HG02798 (cell line): ENCODE measurements at regions not wholly inside any gene's neighbourhood (a gene's known extent, or its start where the extent isn't known, plus 50 kb on each side); places are given as distances from the start of the nearest gene placed in this dataset.
"Not testable (repeated sequence)": the region's sequence is repeated elsewhere in the genome, so short reads cannot be mapped to it uniquely, and the experiment has no call there.

ENCODE experiments used
- ATAC-seq: cut with Tn5 transposase; IDR thresholded peaks from one replicate; pipeline ENCODE4 v1.9.1; 2021; ENCODE audit warnings: mild to moderate bottlenecking; ENCODE audit not compliant: unreplicated experiment, poor library complexity

DNA sequence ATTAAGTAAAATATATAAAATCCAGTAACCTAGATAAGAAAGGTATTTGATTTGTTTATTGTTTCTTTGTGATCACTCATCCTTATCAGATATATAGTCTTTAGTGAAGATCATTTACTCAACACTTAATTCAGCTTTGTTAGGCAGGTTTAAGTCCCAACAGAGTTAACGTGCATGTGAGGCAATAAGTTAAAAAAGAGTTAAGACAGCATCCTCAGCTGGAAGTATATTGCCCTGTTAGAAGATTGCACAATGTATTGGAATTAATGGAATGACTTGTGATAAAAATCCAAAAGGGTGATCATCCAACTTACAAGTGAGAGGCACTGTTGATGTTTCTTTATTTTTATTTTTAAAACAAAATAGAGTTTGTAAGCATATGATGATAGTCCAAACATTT, 1162.1 kb downstream of the RAPGEF2 start:
- no peak for ATAC-seq

GRCh38 chr4:160265836-160266235, 1163.0 kb downstream of the RAPGEF2 start:
- ATAC-seq = no peak

GRCh38 chr4:160276785-160277325, 1174.0 kb downstream of the RAPGEF2 start:
- no peak for ATAC-seq

DNA sequence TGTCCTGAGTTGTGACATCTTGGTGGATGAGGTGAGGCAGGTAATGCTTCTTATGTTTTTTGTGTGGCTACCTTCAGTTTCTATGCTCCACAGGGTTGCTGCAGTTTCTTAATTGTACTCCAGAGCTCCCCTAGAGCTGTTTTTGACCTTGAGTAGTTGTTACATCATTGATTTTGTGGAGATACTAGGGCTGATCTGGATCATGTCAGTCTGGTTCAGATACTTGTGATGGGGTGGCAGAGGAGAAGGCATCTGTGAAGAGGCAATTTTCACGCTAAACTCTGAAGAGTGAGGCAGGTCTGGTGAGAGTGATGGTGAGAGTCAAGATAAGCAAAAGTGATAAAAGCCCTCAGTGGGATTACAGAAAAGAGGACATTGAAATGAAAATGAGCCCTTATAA, 1180.2 kb downstream of the RAPGEF2 start:
- no peak for ATAC-seq

DNA sequence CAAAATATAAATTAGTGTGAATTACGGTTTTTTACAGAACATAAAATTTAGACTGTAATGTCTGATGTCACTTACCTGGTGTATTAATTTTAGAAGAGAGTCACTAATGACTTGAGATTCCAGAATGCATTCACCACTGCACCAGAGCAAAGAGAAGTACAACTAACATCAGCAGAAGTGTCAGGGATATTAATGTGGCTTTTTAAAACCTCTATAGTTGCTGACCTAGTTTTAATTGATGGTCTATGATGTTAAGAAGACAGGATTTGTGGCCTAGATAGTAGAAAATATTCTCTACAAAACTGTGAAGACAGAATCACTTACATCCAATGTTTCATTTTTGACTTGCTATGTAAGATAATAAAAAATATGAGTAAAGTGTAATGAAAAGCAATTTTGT, 1181.6 kb downstream of the RAPGEF2 start:
- no peak for ATAC-seq

- no peak for ATAC-seq
Observed at GRCh38 chr4:160286051-160286450, 1183.2 kb downstream of the RAPGEF2 start.

- ATAC-seq = no peak
Observed at GRCh38 chr4:160296476-160296875, 1193.6 kb downstream of the RAPGEF2 start.

GRCh38 chr4:160299177-160299576, 1196.3 kb downstream of the RAPGEF2 start:
- ATAC-seq = no peak

- ATAC-seq = no peak
Observed at GRCh38 chr4:160299608-160300007, 1196.7 kb downstream of the RAPGEF2 start.

DNA sequence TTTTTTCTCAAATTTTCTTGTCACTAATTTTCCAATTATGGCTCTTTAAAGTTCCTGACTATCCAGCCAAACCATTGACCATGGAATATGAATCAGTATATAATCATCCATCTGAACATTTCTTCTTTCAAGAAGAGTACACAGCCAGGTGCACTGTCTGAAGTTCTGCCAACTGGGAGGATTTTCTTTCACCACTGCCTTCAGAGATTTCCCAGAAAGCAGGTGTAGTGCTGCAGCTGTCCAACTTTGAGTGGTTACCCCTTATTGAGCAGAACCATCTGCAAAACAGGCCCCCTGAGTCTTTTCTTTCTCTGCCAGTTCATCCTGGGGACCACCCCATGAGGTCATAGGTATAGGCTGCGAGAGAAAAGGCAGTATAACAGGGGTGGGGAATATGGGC, 1213.2 kb downstream of the RAPGEF2 start:
- ATAC-seq = no peak

DNA sequence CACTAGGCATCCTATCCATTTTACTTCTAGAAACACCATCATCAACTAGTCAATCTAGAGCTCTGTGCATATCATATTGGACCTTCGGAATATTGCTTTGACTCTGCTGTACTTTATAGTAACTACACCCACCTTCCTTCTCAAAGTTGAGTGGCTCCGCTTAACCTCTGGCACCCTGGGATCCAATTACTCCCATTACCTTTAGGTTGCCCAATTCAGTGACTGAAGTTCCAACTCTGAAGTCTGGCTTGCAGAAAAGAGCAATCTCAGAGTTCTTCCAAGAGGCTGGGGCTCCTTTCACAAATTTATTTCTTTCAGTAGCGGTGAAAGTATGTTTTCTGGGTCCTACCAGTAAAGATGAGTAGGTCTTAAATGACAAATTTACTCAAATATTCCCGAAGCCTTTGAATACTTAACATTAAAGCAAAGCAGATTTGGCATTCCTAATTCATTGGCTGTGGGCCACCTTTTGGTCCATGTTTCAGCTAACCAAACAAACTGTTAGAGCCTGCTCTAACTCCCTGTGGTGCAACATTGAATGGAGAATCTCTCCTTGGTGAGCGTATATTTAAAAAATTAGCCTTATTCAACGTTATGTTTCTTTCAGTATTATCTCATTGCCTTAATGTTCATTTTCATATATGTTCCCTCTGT, 1215.8 kb downstream of the RAPGEF2 start:
- no peak for ATAC-seq

GRCh38 chr4:160319221-160319867, 1216.5 kb downstream of the RAPGEF2 start:
- no peak for ATAC-seq

DNA sequence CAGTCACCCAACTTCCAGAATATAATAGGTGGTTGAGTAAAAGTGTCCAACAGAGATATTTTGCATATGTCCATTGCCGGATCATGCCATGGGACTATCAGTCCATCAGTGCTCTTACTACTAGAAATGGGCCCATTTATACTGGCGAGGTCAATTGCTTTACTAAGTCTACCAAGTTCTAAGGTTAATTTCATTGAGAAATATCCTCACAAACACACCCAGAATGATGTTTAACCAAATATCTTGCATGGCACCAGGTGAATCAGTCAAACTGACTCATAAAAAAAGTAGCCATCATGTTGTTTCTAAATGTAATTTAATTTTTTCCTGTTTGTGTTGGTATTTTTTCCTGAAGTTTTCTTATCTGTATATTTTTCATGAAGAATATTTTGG, 1217.0 kb downstream of the RAPGEF2 start:
- no peak for ATAC-seq

GRCh38 chr4:160326110-160326509, 1223.2 kb downstream of the RAPGEF2 start:
- no peak for ATAC-seq

GRCh38 chr4:160347197-160347596, 1244.3 kb downstream of the RAPGEF2 start:
- ATAC-seq = no peak

- ATAC-seq = no peak
Observed at GRCh38 chr4:160350944-160351343, 1248.1 kb downstream of the RAPGEF2 start.

DNA sequence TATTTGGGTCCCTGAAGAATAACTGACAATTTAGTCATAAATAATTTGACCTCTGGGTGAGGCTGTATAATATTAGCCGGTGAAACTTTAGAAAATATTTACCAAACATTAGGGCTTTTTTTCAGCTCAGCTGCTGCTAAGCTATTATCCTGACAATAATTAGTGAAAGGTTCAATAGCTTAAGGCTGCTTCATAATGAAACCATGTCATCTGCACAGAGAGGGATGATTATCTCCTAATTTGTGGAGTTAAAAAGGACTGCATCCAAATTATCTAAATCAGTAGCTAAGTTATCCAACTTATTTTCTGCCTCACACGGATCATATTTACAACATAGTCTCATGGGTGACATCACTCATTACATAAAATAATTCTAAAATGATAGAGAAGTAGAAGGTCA, 1249.8 kb downstream of the RAPGEF2 start:
- ATAC-seq = no peak

GRCh38 chr4:160353548-160353947, 1250.7 kb downstream of the RAPGEF2 start:
- no peak for ATAC-seq

GRCh38 chr4:160362478-160362877, 1259.6 kb downstream of the RAPGEF2 start:
- no peak for ATAC-seq

- no peak for ATAC-seq
Observed at GRCh38 chr4:160364217-160364616, 1261.3 kb downstream of the RAPGEF2 start.

DNA sequence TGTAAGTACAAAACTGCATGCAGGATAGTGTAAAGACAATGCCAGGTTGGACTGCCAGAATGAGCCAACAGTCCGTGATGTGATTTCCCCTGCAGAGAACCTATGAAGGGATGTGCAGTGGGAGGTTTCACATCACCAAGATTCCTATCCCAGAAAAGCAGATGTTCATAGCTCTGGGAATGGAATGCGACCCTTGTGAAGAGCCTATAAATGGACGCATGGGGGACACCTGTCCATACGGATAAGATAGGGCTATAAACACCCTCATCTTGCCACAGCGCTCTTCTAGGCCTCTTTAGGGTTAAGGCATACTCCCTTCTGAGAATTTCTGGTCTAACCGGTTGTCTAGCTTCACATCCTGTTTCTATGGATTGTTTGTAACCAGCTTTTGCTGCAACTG, 1261.8 kb downstream of the RAPGEF2 start:
- ATAC-seq = not testable (repeated sequence)

- ATAC-seq = not testable (repeated sequence)
Observed at GRCh38 chr4:160365383-160365782, 1262.5 kb downstream of the RAPGEF2 start.
